SU-DHL-6 (cell line): ENCODE measurements at regions not wholly inside any gene's neighbourhood (a gene's known extent, or its start where the extent isn't known, plus 50 kb on each side); places are given as distances from the start of the nearest gene placed in this dataset.

Source experiments
- H2AFZ ChIP-seq: fragments of 200-600 bp; sonication (generic); 2 replicates; pipeline ENCODE4 v1.6.1; 2014; ENCODE audit warnings: low read depth, mild to moderate bottlenecking, moderate library complexity, mixed read lengths, antibody characterized with exemption, low read length; ENCODE audit not compliant: severe bottlenecking
- H3F3A ChIP-seq: fragments of 200-600 bp; shearing (Covaris generic); 2 replicates; pipeline ENCODE4 v1.6.0; 2016; ENCODE audit warnings: antibody characterized with exemption, mild to moderate bottlenecking; ENCODE audit not compliant: insufficient read depth
- H3K27ac ChIP-seq: fragments of 200-600 bp; sonication (generic); 2 replicates; pipeline ENCODE4 v1.5.1; 2016; ENCODE audit warnings: low read depth, mild to moderate bottlenecking, low read length, moderate library complexity, mixed read lengths
- H3K27me3 ChIP-seq: fragments of 200-600 bp; sonication (generic), shearing (Covaris generic); 2 replicates; pipeline ENCODE4 v1.6.0; 2014; ENCODE audit warnings: mild to moderate bottlenecking, low read length
- H3K36me3 ChIP-seq: fragments of 200-600 bp; sonication (generic); 2 replicates; pipeline ENCODE4 v1.6.1; 2014; ENCODE audit warnings: mild to moderate bottlenecking, low read length, mixed read lengths
- H3K4me2 ChIP-seq: fragments of 300-600, 200-600 bp; shearing (Covaris generic), sonication (generic); 2 replicates; pipeline ENCODE4 v1.6.0; 2014; ENCODE audit warnings: low read length, low read depth, mild to moderate bottlenecking; ENCODE audit not compliant: poor library complexity, severe bottlenecking
- H3K4me3 ChIP-seq: fragments of 200-600 bp; sonication (generic); 2 replicates; pipeline ENCODE4 v1.5.1; 2014; ENCODE audit warnings: antibody characterized with exemption, low read length, mild to moderate bottlenecking, mixed read lengths; ENCODE audit not compliant: insufficient read depth, poor library complexity, severe bottlenecking
- H3K79me2 ChIP-seq: fragments of 200-600 bp; sonication (generic); 2 replicates; pipeline ENCODE4 v1.6.1; 2014; ENCODE audit warnings: mild to moderate bottlenecking, low read length, moderate library complexity; ENCODE audit not compliant: insufficient read depth
- H3K9ac ChIP-seq: fragments of 200-600 bp; sonication (generic); 2 replicates; pipeline ENCODE4 v1.7.0; 2014; ENCODE audit warnings: mild to moderate bottlenecking, low read length
- H3K9me2 ChIP-seq: fragments of 200-600 bp; sonication (generic); replicated peaks from 2 replicates; pipeline ENCODE4 v1.6.1; 2014; ENCODE audit warnings: low read length; ENCODE audit not compliant: insufficient read depth
- H3K9me3 ChIP-seq: fragments of 200-600 bp; sonication (generic); 2 replicates; pipeline ENCODE4 v1.6.1; 2014; ENCODE audit warnings: low read length, mixed read lengths; ENCODE audit not compliant: insufficient read depth
- H4K20me1 ChIP-seq: fragments of 200-600 bp; sonication (generic); 2 replicates; pipeline ENCODE4 v1.6.1; 2014; ENCODE audit warnings: low read depth, mild to moderate bottlenecking, antibody characterized with exemption, low read length, moderate library complexity, mixed read lengths
- CTCF ChIP-seq: fragments of 200-600 bp; sonication (generic); IDR thresholded peaks from one replicate; pipeline ENCODE4 v1.5.1; 2017; ENCODE audit warnings: antibody characterized with exemption, mild to moderate bottlenecking, low read length, moderate library complexity; ENCODE audit not compliant: insufficient read depth, poor library complexity, severe bottlenecking
- EZH2phosphoT487 ChIP-seq: fragments of 200-600 bp; sonication (generic), shearing (Covaris generic); conservative IDR thresholded peaks from 2 replicates; pipeline ENCODE4 v1.6.1; 2018; ENCODE audit warnings: mild to moderate bottlenecking, antibody characterized with exemption, low read length, moderate library complexity, mixed read lengths

- H3K4me2 ChIP-seq, result no peak overlapping the region
- H3K27me3 ChIP-seq, result no peaks in the 10 kb centered on the region
- H4K20me1 ChIP-seq, result no peaks in the 10 kb centered on the region
- no peaks in the 10 kb centered on the region for H3K9me3 ChIP-seq
- no peaks in the 10 kb centered on the region for H3K36me3 ChIP-seq
- H3K27ac ChIP-seq, result no peak overlapping the region
- no peak overlapping the region for H3K9ac ChIP-seq
- H3K9me2 ChIP-seq, result no peaks in the 10 kb centered on the region
- H3K79me2 ChIP-seq, result no peaks in the 10 kb centered on the region
- no peaks in the 10 kb centered on the region for H3F3A ChIP-seq
- TF ChIP-seq CTCF (no peak), EZH2phosphoT487 (no peak)
- H3K4me3 ChIP-seq, result no peak overlapping the region
- H2AFZ ChIP-seq, result no peak overlapping the region
Observed at GRCh38 chr3:24956613-24957012, 462.0 kb upstream of the THRB start.

GRCh38 chr3:24958271-24958670 lies 463.6 kb upstream of the THRB start:
- Histone ChIP-seq H3K9ac (no peak overlapping the region), H3K79me2 (no peaks in the 10 kb centered on the region), H3K4me2 (no peak overlapping the region), H2AFZ (no peak overlapping the region), H3K9me3 (no peaks in the 10 kb centered on the region), H3K9me2 (no peaks in the 10 kb centered on the region), H4K20me1 (no peaks in the 10 kb centered on the region), H3K4me3 (no peak overlapping the region), H3F3A (no peaks in the 10 kb centered on the region), H3K27ac (no peak overlapping the region), H3K36me3 (no peaks in the 10 kb centered on the region), H3K27me3 (no peaks in the 10 kb centered on the region)
- no peak for TF ChIP-seq EZH2phosphoT487
- no peak for TF ChIP-seq CTCF

- Histone ChIP-seq H3K27ac (no peak overlapping the region), H3K36me3 (no peaks in the 10 kb centered on the region), H3K4me2 (no peak overlapping the region), H3K9me3 (no peaks in the 10 kb centered on the region), H2AFZ (no peak overlapping the region), H3F3A (no peaks in the 10 kb centered on the region), H3K27me3 (no peaks in the 10 kb centered on the region), H4K20me1 (no peaks in the 10 kb centered on the region), H3K4me3 (no peak overlapping the region), H3K79me2 (no peaks in the 10 kb centered on the region), H3K9ac (no peak overlapping the region), H3K9me2 (no peaks in the 10 kb centered on the region)
- TF ChIP-seq EZH2phosphoT487 (no peak), CTCF (no peak)
Observed at GRCh38 chr3:24958910-24959447, 464.3 kb upstream of the THRB start.
